Calu3 (cell line): ENCODE measurements at regions not wholly inside any gene's neighbourhood (a gene's known extent, or its start where the extent isn't known, plus 50 kb on each side); places are given as distances from the start of the nearest gene placed in this dataset.

Experiments used
- BruUV-seq: library from RNA; stranded (reverse); fragments of 400-500 nt; replicated peaks from 2 replicates; lab custom pipeline; 2021; lab: Mats Ljungman, UMichigan
- CTCF ChIA-PET: fragments of 300-600 bp; sonication (Branson Sonifier 250); formaldehyde crosslinking; loops from one replicate; lab custom pipeline; 2022; ENCODE audit warnings: antibody characterized with exemption; lab: Charles Lee
- DNase-seq: peaks from one replicate; pipeline ENCODE4 v3.0.0; 2022
- H3K27ac Mint-ChIP-seq: one replicate; pipeline ENCODE4 v1.8.0; 2022; ENCODE audit warnings: mixed read lengths; ENCODE audit not compliant: unreplicated experiment
- H3K27me3 Mint-ChIP-seq: one replicate; pipeline ENCODE4 v1.8.0; 2022; ENCODE audit warnings: mixed read lengths; ENCODE audit not compliant: unreplicated experiment
- H3K36me3 Mint-ChIP-seq: one replicate; pipeline ENCODE4 v1.8.0; 2022; ENCODE audit warnings: mild to moderate bottlenecking, moderate library complexity, mixed read lengths; ENCODE audit not compliant: insufficient read depth, unreplicated experiment
- H3K4me1 Mint-ChIP-seq: one replicate; pipeline ENCODE4 v1.8.0; 2022; ENCODE audit warnings: mild to moderate bottlenecking, low read depth, mixed read lengths; ENCODE audit not compliant: unreplicated experiment
- H3K4me3 Mint-ChIP-seq: one replicate; pipeline ENCODE4 v1.8.0; 2022; ENCODE audit warnings: mild to moderate bottlenecking, low read depth, moderate library complexity, mixed read lengths; ENCODE audit not compliant: unreplicated experiment
- H3K9me3 Mint-ChIP-seq: one replicate; pipeline ENCODE4 v1.8.0; 2022; ENCODE audit warnings: low read depth, mixed read lengths; ENCODE audit not compliant: unreplicated experiment
- CTCF ChIP-seq: fragments of 200-600 bp; IDR thresholded peaks from one replicate; pipeline ENCODE4 v1.8.0; 2022; ENCODE audit warnings: antibody characterized with exemption; ENCODE audit not compliant: unreplicated experiment
- intact Hi-C: fragments of 100-400 bp; cut with micrococcal nuclease; formaldehyde crosslinking; loops from one replicate; pipeline ENCODE4 v1.10.0; 2022; ENCODE audit not compliant: unreplicated experiment

DNA sequence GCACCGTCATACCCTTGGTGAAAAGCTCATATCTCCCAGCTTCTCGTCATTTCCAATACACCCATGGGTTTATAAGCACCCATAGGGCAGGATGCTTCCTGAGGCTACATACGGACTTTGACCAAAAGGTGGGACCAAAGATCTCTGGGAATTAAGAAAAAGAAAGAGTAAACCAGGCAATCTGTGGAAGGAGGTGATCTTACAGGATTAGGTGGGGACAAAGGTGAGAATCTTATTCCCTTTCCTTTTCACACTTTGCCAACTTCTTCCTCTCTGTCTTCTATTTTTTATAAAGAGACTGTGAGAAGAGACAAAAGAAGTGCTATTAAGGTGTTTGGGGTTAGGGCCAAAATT lies 172.0 kb downstream of the DLEU7 start:
- no peak for TF ChIP-seq CTCF
- CTCF ChIA-PET = no interaction called here
- Mint-ChIP-seq H3K36me3 (no peaks in the 10 kb centered on the region), H3K9me3 (no peaks in the 10 kb centered on the region), H3K27me3 (no peaks in the 10 kb centered on the region), H3K27ac (no peak overlapping the region), H3K4me1 (no peaks in the 10 kb centered on the region), H3K4me3 (no peak overlapping the region)
- no peak for DNase-seq
- no TSS peak for BruUV-seq
- intact Hi-C loops = no loop called here

DNA sequence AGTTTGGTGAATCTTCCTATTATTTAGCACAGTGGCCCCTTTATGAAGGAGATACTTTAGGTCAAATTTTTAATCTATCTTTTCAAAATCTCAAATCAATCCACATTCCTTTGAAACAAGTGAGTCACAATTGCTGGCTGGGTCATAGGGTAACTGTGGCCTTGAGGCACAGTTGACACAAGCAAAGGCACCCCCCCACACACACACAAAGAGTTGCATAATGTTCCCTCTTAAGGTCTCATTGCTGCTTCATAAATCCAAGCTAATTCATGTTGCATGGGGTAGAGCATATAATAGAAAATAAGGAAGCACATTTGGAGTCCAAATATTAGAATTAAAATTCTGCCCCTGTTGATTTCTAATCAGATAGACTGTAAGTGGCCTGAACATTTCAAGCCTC lies 171.5 kb downstream of the DLEU7 start:
- CTCF ChIA-PET = no interaction called here
- no TSS peak for BruUV-seq
- H3K4me1 Mint-ChIP-seq = no peaks in the 10 kb centered on the region
- no peaks in the 10 kb centered on the region for H3K9me3 Mint-ChIP-seq
- intact Hi-C loops = no loop called here
- no peaks in the 10 kb centered on the region for H3K36me3 Mint-ChIP-seq
- TF ChIP-seq CTCF = no peak
- H3K27ac Mint-ChIP-seq = no peak overlapping the region
- DNase-seq = peak; percentile 3
- H3K4me3 Mint-ChIP-seq = no peak overlapping the region
- H3K27me3 Mint-ChIP-seq = no peaks in the 10 kb centered on the region

GRCh38 chr13:50675651-50676050 lies 167.8 kb downstream of the DLEU7 start:
- no peak for TF ChIP-seq CTCF
- no peak overlapping the region for H3K27ac Mint-ChIP-seq
- H3K4me3 Mint-ChIP-seq = no peak overlapping the region
- no peak for DNase-seq
- H3K27me3 Mint-ChIP-seq = no peaks in the 10 kb centered on the region
- CTCF ChIA-PET = no interaction called here
- no TSS peak for BruUV-seq
- H3K36me3 Mint-ChIP-seq = peaks cover 10% of the 10 kb centered on the region
- intact Hi-C loops = no loop called here
- H3K9me3 Mint-ChIP-seq = no peaks in the 10 kb centered on the region
- H3K4me1 Mint-ChIP-seq = no peaks in the 10 kb centered on the region

GRCh38 chr13:50676602-50677001 lies 166.9 kb downstream of the DLEU7 start:
- no peak for TF ChIP-seq CTCF
- H3K27me3 Mint-ChIP-seq = no peaks in the 10 kb centered on the region
- CTCF ChIA-PET = interaction anchor here (1.0 kb wide), 1 partner anchor 235 kb away, joined by 4 read pairs; no protein-coding TSS in a partner anchor
- peak; percentile 4 for DNase-seq
- H3K36me3 Mint-ChIP-seq = peaks cover 11% of the 10 kb centered on the region
- no peak overlapping the region for H3K4me3 Mint-ChIP-seq
- no peaks in the 10 kb centered on the region for H3K4me1 Mint-ChIP-seq
- BruUV-seq = no TSS peak
- H3K9me3 Mint-ChIP-seq = no peaks in the 10 kb centered on the region
- H3K27ac Mint-ChIP-seq = no peak overlapping the region
- intact Hi-C loops = no loop called here
